ENCODE measurements at regions not wholly inside any gene's neighbourhood (a gene's known extent, or its start where the extent isn't known, plus 50 kb on each side); places are given as distances from the start of the nearest gene placed in this dataset.

DNA sequence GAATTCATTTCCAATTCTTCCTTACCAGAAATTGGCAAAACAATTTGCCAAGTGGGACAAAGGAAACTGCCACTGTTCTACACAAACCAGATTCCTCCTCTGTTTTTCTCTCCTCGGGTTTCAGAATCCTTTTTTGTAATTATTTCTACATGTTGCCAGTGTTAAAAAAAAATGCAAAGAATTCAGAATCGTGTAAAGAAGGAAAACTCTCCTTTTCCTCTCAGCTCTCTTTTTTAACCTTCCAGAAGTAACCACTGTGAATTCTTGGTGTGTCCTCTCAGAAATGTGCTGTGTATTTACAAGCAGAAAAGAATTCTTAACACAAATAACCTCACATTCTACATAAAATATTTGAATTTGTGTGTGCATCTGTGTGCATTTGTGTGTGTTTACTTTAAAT is 224.6 kb downstream of the DRD1 start:
- H3K4me3 ChIP-seq (ENCODE audit: low read depth, low read length) = no peak overlapping the region
- TF ChIP-seq, protein P1, sequence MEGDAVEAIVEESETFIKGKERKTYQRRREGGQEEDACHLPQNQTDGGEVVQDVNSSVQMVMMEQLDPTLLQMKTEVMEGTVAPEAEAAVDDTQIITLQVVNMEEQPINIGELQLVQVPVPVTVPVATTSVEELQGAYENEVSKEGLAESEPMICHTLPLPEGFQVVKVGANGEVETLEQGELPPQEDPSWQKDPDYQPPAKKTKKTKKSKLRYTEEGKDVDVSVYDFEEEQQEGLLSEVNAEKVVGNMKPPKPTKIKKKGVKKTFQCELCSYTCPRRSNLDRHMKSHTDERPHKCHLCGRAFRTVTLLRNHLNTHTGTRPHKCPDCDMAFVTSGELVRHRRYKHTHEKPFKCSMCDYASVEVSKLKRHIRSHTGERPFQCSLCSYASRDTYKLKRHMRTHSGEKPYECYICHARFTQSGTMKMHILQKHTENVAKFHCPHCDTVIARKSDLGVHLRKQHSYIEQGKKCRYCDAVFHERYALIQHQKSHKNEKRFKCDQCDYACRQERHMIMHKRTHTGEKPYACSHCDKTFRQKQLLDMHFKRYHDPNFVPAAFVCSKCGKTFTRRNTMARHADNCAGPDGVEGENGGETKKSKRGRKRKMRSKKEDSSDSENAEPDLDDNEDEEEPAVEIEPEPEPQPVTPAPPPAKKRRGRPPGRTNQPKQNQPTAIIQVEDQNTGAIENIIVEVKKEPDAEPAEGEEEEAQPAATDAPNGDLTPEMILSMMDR (conservative IDR thresholded peaks at IDR 0.05; ENCODE audit: low read depth, low read length) = no peak
- DNase-seq (ENCODE audit: low read depth) = no peak

DNA sequence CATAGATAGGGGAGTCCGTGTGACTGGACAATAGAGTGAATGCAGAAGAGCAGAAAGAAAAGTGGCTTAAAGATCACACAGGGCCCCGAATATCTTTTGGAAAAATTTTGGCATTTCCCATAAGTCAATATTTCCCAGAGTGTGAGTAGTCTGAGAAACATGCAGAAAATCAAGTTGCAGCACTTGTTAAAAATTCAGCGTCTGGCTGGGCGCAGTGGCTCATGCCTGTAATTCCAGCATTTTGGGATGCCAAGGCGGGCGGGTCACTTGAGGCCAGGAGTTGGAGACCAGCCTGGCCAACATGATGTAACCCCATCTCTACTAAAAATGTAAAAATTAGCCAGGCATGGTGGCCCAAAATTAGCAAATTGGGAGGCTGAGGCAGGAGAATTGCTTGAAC is 227.0 kb downstream of the DRD1 start:
- TF ChIP-seq, protein P1 (conservative IDR thresholded peaks at IDR 0.05; ENCODE audit: low read depth, low read length) = no peak
- H3K4me3 ChIP-seq (ENCODE audit: low read depth, low read length) = no peak overlapping the region
- no peak for DNase-seq (ENCODE audit: low read depth)

GRCh38 chr5:175215906-175216305 is 228.1 kb downstream of the DRD1 start:
- H3K4me3 ChIP-seq (ENCODE audit: low read depth, low read length) = no peak overlapping the region
- TF ChIP-seq, protein P1 (conservative IDR thresholded peaks at IDR 0.05; ENCODE audit: low read depth, low read length) = no peak
- no peak for DNase-seq (ENCODE audit: low read depth)

- TF ChIP-seq, protein P1 (conservative IDR thresholded peaks at IDR 0.05; ENCODE audit: low read depth, low read length) = no peak
- H3K4me3 ChIP-seq (ENCODE audit: low read depth, low read length) = no peak overlapping the region
- peak; percentile 13 for DNase-seq (ENCODE audit: low read depth)
Measured at GRCh38 chr5:175214152-175214551, 229.8 kb downstream of the DRD1 start.

DNA sequence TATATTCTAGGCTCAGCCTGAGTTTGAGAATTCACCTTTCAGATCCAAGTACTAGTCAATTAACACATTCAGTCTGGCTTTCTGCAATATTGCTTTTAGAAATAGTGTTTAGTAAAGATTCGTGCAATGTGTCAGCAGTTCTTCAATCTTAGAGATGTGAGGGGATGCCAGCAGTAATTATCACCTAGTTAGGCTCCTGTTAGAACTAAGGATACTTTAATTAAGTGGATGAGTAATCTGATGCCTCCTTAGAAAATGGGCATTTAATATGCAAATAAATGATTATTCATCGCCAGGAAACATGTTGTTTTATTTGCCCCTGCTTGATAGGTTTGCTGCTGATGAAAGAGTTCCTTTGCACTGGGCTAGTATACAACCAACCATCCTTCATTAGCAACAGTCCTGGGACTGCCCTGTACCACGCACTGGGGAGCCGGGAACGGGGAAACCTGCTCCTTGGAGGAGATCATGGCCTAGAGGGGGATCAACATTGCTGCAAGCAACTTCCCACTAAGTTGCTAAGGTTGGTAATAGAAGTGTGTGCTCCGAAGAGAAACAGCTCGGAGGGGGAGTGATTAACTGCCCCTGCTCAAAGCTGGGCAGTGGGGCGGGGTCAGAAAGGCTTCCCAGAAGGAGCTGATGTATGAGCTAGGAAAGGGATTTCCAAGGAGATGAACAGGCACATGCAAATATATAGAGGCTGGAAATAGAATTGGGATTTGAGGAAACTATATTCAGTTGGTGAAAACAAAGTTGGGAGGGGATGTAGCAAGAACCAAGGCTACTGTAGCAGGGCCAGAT is 231.8 kb downstream of the DRD1 start:
- no peak overlapping the region for H3K4me3 ChIP-seq (ENCODE audit: low read depth, low read length)
- TF ChIP-seq, protein P1 (conservative IDR thresholded peaks at IDR 0.05; ENCODE audit: low read depth, low read length) = no peak
- DNase-seq (ENCODE audit: low read depth) = no peak

- H3K4me3 ChIP-seq (ENCODE audit: low read depth, low read length) = no peak overlapping the region
- TF ChIP-seq, protein P1 (conservative IDR thresholded peaks at IDR 0.05; ENCODE audit: low read depth, low read length) = no peak
- DNase-seq (ENCODE audit: low read depth) = no peak
Measured at GRCh38 chr5:175207321-175208040, 236.5 kb downstream of the DRD1 start.
